GM18951 (cell line): ENCODE measurements at regions not wholly inside any gene's neighbourhood (a gene's known extent, or its start where the extent isn't known, plus 50 kb on each side); places are given as distances from the start of the nearest gene placed in this dataset.

Experiments
- POLR2A ChIP-seq: IDR thresholded peaks from 4 replicates; pipeline ENCODE4 v1.6.1; 2011; ENCODE audit warnings: mild to moderate bottlenecking; ENCODE audit not compliant: insufficient read length, insufficient read depth; ENCODE audit errors: extremely low read depth
- in situ Hi-C: fragments of 300-500 bp; cut with MboI; formaldehyde crosslinking; loops from one replicate; pipeline ENCODE4 v1.12.0; 2022; ENCODE audit warnings: low sequenced_read_pairs, mixed read lengths, inconsistent platforms; ENCODE audit not compliant: unreplicated experiment

GRCh38 chr6:11290027-11290426, 57.6 kb upstream of the NEDD9 start:
- in situ Hi-C loops: no loop called here
- no peak for TF ChIP-seq POLR2A

GRCh38 chr6:11288065-11288464, 55.6 kb upstream of the NEDD9 start:
- in situ Hi-C loops: no loop called here
- no peak for TF ChIP-seq POLR2A

GRCh38 chr6:11284996-11285395, 52.5 kb upstream of the NEDD9 start:
- TF ChIP-seq POLR2A: no peak
- in situ Hi-C loops: no loop called here

- in situ Hi-C loops: no loop called here
- no peak for TF ChIP-seq POLR2A
Observed at GRCh38 chr6:11283629-11284028, 51.2 kb upstream of the NEDD9 start.

- in situ Hi-C loops: no loop called here
- TF ChIP-seq POLR2A: no peak
Observed at GRCh38 chr6:11282875-11283274, 50.4 kb upstream of the NEDD9 start.
